ENCODE measurements at regions not wholly inside any gene's neighbourhood (a gene's known extent, or its start where the extent isn't known, plus 50 kb on each side); places are given as distances from the start of the nearest gene placed in this dataset.

GRCh38 chr18:34631093-34631966 is 78.8 kb upstream of the DTNA start:
- no peak for FAIRE-seq
- DNase-seq (ENCODE audit: insufficient read length, low spot score): no peak

GRCh38 chr18:34632321-34632720 is 77.8 kb upstream of the DTNA start:
- DNase-seq (ENCODE audit: insufficient read length, low spot score): no peak
- FAIRE-seq: no peak

- FAIRE-seq (no peak), DNase-seq (ENCODE audit: insufficient read length, low spot score) (no peak)
Observed at GRCh38 chr18:34633368-34633767, 76.7 kb upstream of the DTNA start.

GRCh38 chr18:34637094-34637801 is 72.8 kb upstream of the DTNA start:
- no peak for DNase-seq (ENCODE audit: insufficient read length, low spot score)

GRCh38 chr18:34639687-34640086 is 70.4 kb upstream of the DTNA start:
- FAIRE-seq (no peak), DNase-seq (ENCODE audit: insufficient read length, low spot score) (no peak)

More at GRCh38 chr18:34637094-34637801, 72.8 kb upstream of the DTNA start:
- FAIRE-seq: no peak

GRCh38 chr18:34640276-34640675 is 69.8 kb upstream of the DTNA start:
- no peak for FAIRE-seq

GRCh38 chr18:34643989-34644388 is 66.1 kb upstream of the DTNA start:
- FAIRE-seq: no peak

More at GRCh38 chr18:34640276-34640675, 69.8 kb upstream of the DTNA start:
- DNase-seq (ENCODE audit: insufficient read length, low spot score): no peak

GRCh38 chr18:34647251-34647650 is 62.8 kb upstream of the DTNA start:
- DNase-seq (ENCODE audit: insufficient read length, low spot score) (no peak), FAIRE-seq (peak; percentile 4)

More at GRCh38 chr18:34643989-34644388, 66.1 kb upstream of the DTNA start:
- DNase-seq (ENCODE audit: insufficient read length, low spot score): no peak

GRCh38 chr18:34648269-34648985 is 61.7 kb upstream of the DTNA start:
- DNase-seq (ENCODE audit: insufficient read length, low spot score) (no peak), FAIRE-seq (no peak)

- FAIRE-seq: no peak
- DNase-seq (ENCODE audit: insufficient read length, low spot score): no peak
Observed at GRCh38 chr18:34649080-34649479, 61.0 kb upstream of the DTNA start.

- no peak for FAIRE-seq
- DNase-seq (ENCODE audit: insufficient read length, low spot score): no peak
Observed at GRCh38 chr18:34650121-34650545, 60.0 kb upstream of the DTNA start.

GRCh38 chr18:34651586-34652369 is 58.3 kb upstream of the DTNA start:
- no peak for DNase-seq (ENCODE audit: insufficient read length, low spot score)
- FAIRE-seq: no peak

- DNase-seq (ENCODE audit: insufficient read length, low spot score) (no peak), FAIRE-seq (no peak)
Observed at GRCh38 chr18:34655131-34655530, 55.0 kb upstream of the DTNA start.

- DNase-seq (ENCODE audit: insufficient read length, low spot score): no peak
- FAIRE-seq: no peak
Observed at GRCh38 chr18:34657860-34658500, 52.1 kb upstream of the DTNA start.

GRCh38 chr18:34659579-34660517 is 50.2 kb upstream of the DTNA start:
- no peak for FAIRE-seq
- no peak for DNase-seq (ENCODE audit: insufficient read length, low spot score)
